ENCODE measurements at regions not wholly inside any gene's neighbourhood (a gene's known extent, or its start where the extent isn't known, plus 50 kb on each side); places are given as distances from the start of the nearest gene placed in this dataset.
"Not testable (repeated sequence)": the region's sequence is repeated elsewhere in the genome, so short reads cannot be mapped to it uniquely, and the experiment has no call there.

GRCh38 chr2:167857416-167857815 lies 390.0 kb downstream of the STK39 start:
- no peak for DNase-seq
- Mint-ChIP-seq H3K36me3 (no peaks in the 10 kb centered on the region), H3K4me3 (no peak overlapping the region), H3K9me3 (no peaks in the 10 kb centered on the region), H3K27me3 (no peaks in the 10 kb centered on the region), H3K4me1 (no peaks in the 10 kb centered on the region), H3K27ac (no peak overlapping the region)
- CTCF ChIA-PET: no interaction called here

GRCh38 chr2:167856190-167856589 lies 391.2 kb downstream of the STK39 start:
- Mint-ChIP-seq H3K9me3 (no peaks in the 10 kb centered on the region), H3K36me3 (no peaks in the 10 kb centered on the region), H3K4me3 (no peak overlapping the region), H3K27ac (no peak overlapping the region), H3K27me3 (no peaks in the 10 kb centered on the region), H3K4me1 (no peaks in the 10 kb centered on the region)
- no peak for DNase-seq
- CTCF ChIA-PET: no interaction called here

DNA sequence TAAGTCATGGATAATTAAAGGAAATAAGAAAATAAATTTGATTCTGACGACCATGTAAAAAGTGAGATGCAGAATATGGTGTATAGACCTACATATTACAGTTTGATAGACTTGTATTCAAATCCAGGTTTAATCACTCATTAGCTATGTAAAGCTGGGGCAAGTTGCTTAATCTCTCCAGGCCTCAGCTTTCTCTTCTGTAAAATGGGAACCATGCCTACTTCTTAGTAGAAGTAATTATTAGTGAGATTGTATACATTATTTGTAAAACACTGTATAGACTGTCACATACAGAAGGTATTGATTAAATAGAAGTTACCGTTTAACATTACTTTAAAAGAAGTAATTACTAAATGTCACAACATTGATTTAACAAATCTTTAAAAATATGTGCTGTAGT lies 392.2 kb downstream of the STK39 start:
- H3K36me3 Mint-ChIP-seq: no peaks in the 10 kb centered on the region
- H3K27ac Mint-ChIP-seq: no peak overlapping the region
- no peak for DNase-seq
- no peak overlapping the region for H3K4me3 Mint-ChIP-seq
- H3K4me1 Mint-ChIP-seq: no peaks in the 10 kb centered on the region
- no peaks in the 10 kb centered on the region for H3K9me3 Mint-ChIP-seq
- H3K27me3 Mint-ChIP-seq: no peaks in the 10 kb centered on the region
- CTCF ChIA-PET: interaction anchor here (1.2 kb wide), 1 partner anchor 9 kb away, joined by 5 read pairs; no protein-coding TSS in a partner anchor

DNA sequence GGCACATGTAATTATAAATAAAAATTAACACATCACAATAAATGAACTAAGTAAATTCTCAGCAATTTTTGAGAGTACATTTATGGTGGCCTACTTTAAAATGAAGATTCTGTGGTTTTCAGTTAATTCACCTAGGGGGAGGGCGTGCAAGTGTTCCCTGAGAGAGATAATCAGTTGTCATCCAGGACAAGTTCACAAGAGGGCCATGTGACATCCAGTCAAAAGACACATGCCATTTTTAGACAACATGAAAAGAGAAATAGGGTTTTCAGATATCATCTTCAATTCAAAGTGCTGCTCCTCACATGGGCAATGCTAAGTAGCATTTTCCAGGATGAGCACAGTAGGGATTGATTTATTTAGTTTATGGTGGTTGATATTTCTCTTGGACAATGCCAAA lies 393.7 kb downstream of the STK39 start:
- H3K4me3 Mint-ChIP-seq: no peak overlapping the region
- H3K27ac Mint-ChIP-seq: no peak overlapping the region
- CTCF ChIA-PET: no interaction called here
- DNase-seq: no peak
- H3K36me3 Mint-ChIP-seq: no peaks in the 10 kb centered on the region
- H3K27me3 Mint-ChIP-seq: no peaks in the 10 kb centered on the region
- H3K9me3 Mint-ChIP-seq: no peaks in the 10 kb centered on the region
- H3K4me1 Mint-ChIP-seq: no peaks in the 10 kb centered on the region

DNA sequence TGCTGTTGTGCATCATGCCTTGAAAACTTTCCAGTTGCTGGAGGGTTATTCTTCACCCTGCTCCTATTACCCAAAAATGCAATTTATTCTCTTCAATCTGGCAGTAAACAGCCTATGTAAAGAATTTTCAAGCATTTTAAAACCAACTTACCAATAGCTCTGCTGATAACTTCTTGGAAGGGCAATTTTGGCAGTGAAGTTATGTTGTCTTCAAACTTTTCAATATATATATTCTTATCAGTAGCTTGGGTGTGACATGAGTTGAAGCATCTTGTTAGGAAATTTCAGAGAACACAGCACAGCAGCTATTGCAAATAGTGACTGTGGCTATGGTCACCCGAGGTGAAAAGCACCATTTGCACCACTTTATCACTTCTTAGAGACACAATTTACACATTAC lies 395.5 kb downstream of the STK39 start:
- no peaks in the 10 kb centered on the region for H3K36me3 Mint-ChIP-seq
- H3K27me3 Mint-ChIP-seq: no peaks in the 10 kb centered on the region
- peaks cover 9% of the 10 kb centered on the region for H3K4me1 Mint-ChIP-seq
- DNase-seq: no peak
- H3K27ac Mint-ChIP-seq: no peak overlapping the region
- H3K4me3 Mint-ChIP-seq: no peak overlapping the region
- CTCF ChIA-PET: no interaction called here
- no peaks in the 10 kb centered on the region for H3K9me3 Mint-ChIP-seq

GRCh38 chr2:167851323-167851860 lies 396.0 kb downstream of the STK39 start:
- H3K9me3 Mint-ChIP-seq: no peaks in the 10 kb centered on the region
- DNase-seq: no peak
- H3K36me3 Mint-ChIP-seq: no peaks in the 10 kb centered on the region
- H3K4me1 Mint-ChIP-seq: peaks cover 9% of the 10 kb centered on the region
- H3K27me3 Mint-ChIP-seq: no peaks in the 10 kb centered on the region
- no peak overlapping the region for H3K27ac Mint-ChIP-seq
- no peak overlapping the region for H3K4me3 Mint-ChIP-seq
- CTCF ChIA-PET: no interaction called here

DNA sequence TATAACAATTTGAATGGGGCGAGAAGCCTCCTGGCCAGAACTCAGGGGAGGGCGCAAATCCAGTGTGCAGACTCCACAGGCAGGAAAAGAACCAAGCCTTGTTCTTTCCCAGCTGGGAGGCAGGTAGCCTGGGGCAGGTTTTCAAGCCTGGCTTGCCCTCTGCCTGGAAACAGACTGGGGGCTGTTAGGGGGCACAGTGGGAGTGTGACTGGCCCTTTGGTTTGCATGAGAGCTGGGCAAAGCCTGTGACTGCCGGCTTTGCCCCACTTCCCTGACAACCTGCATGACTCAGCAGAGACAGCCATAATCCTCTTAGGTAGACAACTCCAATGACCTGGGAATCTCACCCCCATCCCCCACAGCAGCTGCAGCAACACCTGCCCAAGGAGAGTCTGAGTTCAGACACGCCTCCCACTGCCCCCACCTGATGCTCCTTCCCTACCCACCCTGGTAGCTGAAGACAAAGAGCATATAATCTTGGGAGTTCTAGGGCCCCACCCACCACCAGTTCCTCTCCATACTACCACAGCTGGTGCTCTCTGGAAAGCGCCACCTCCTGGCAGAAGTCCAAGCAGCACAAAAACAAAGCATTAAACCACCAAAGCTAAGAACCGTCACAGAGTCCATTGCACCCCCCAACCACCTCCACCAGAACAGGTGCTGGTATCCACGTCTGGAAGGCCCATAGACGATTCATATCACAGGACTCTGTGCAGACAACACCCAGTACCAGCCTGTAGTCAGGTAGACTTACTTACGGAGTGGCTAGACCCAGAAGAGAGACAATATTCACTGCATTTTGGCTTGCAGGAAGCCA lies 402.5 kb downstream of the STK39 start:
- Mint-ChIP-seq H3K27ac (no peak overlapping the region), H3K9me3 (no peaks in the 10 kb centered on the region), H3K4me1 (peaks cover 9% of the 10 kb centered on the region), H3K4me3 (no peak overlapping the region), H3K27me3 (no peaks in the 10 kb centered on the region), H3K36me3 (no peaks in the 10 kb centered on the region)
- DNase-seq: no peak
- CTCF ChIA-PET: interaction anchor here (1.6 kb wide), 1 partner anchor 10 kb away, joined by 5 read pairs; no protein-coding TSS in a partner anchor

DNA sequence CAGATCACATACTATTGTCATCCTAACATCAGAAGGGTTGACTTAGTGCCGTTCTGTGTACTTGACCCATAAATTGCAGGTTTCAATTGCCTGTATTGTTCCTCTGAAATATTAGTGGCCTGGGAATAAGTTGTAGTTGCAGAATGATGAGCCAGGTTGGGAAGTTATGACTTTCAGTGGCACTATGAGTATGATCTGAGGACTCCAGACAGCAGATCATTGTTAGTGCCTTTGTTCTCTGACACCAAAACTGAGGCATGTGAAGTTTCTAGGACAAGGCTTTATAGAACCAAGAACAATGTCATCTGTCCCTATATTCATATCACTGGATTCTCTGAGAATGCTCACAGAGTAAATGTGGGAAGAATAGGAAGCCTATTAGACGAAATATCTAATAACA lies 403.7 kb downstream of the STK39 start:
- no peak overlapping the region for H3K27ac Mint-ChIP-seq
- DNase-seq: no peak
- H3K9me3 Mint-ChIP-seq: no peaks in the 10 kb centered on the region
- H3K4me1 Mint-ChIP-seq: peaks cover 9% of the 10 kb centered on the region
- CTCF ChIA-PET: no interaction called here
- H3K27me3 Mint-ChIP-seq: no peaks in the 10 kb centered on the region
- H3K36me3 Mint-ChIP-seq: no peaks in the 10 kb centered on the region
- H3K4me3 Mint-ChIP-seq: no peak overlapping the region

- Mint-ChIP-seq H3K36me3 (no peaks in the 10 kb centered on the region), H3K4me1 (peaks cover 9% of the 10 kb centered on the region), H3K27ac (no peak overlapping the region), H3K27me3 (no peaks in the 10 kb centered on the region), H3K9me3 (no peaks in the 10 kb centered on the region), H3K4me3 (no peak overlapping the region)
- DNase-seq: no peak
- CTCF ChIA-PET: no interaction called here
These were observed 404.2 kb downstream of the STK39 start for GRCh38 chr2:167843217-167843616.

GRCh38 chr2:167842047-167842446 lies 405.3 kb downstream of the STK39 start:
- no peak for DNase-seq
- Mint-ChIP-seq H3K9me3 (no peaks in the 10 kb centered on the region), H3K27ac (no peak overlapping the region), H3K4me3 (no peak overlapping the region), H3K36me3 (no peaks in the 10 kb centered on the region), H3K27me3 (no peaks in the 10 kb centered on the region), H3K4me1 (peaks cover 2% of the 10 kb centered on the region)
- CTCF ChIA-PET: no interaction called here

DNA sequence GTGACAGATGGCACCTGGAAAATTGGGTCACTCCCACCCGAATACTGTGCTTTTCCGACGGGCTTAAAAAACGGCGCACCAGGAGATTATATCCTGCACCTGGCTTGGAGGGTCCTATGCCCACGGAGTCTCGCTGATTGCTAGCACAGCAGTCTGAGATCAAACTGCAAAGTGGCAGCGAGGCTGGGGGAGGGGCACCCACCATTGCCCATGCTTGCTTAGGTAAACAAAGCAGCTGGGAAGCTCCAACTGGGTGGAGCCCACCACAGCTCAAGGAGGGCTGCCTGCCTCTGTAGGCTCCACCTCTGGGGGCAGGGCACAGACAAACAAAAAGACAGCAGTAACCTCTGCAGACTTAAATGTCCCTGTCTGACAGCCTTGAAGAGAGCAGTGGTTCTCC lies 412.1 kb downstream of the STK39 start:
- H3K4me1 Mint-ChIP-seq, DNase-seq, H3K36me3 Mint-ChIP-seq, CTCF ChIA-PET, H3K9me3 Mint-ChIP-seq, H3K27me3 Mint-ChIP-seq, H3K4me3 Mint-ChIP-seq, H3K27ac Mint-ChIP-seq: not testable (repeated sequence)

GRCh38 chr2:167834707-167835106 lies 412.7 kb downstream of the STK39 start:
- Mint-ChIP-seq H3K9me3 (no peaks in the 10 kb centered on the region), H3K27me3 (no peaks in the 10 kb centered on the region), H3K4me3 (no peak overlapping the region), H3K36me3 (no peaks in the 10 kb centered on the region), H3K4me1 (no peaks in the 10 kb centered on the region), H3K27ac (no peak overlapping the region)
- DNase-seq: no peak
- CTCF ChIA-PET: no interaction called here

DNA sequence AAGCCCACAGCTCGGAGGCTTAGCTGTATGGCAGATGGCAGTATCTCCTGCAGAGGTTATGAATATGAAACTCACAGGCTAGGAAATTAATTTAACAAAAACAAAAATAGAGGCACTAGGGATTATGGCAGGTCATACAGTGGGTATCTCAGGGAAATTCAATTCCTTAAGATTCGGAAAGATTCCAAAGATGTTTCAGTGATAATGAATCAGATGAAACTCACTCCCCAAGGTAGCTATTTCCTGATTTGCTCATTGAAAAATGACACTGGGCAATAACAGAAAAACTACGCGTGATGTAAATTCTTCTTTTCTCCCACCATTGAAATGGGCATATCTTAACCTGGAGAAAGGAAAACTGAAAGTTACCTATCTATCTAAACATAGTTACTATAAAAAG lies 414.1 kb downstream of the STK39 start:
- Mint-ChIP-seq H3K4me3 (no peak overlapping the region), H3K4me1 (no peaks in the 10 kb centered on the region), H3K36me3 (no peaks in the 10 kb centered on the region), H3K27ac (no peak overlapping the region), H3K9me3 (no peaks in the 10 kb centered on the region), H3K27me3 (no peaks in the 10 kb centered on the region)
- no peak for DNase-seq
- CTCF ChIA-PET: no interaction called here

DNA sequence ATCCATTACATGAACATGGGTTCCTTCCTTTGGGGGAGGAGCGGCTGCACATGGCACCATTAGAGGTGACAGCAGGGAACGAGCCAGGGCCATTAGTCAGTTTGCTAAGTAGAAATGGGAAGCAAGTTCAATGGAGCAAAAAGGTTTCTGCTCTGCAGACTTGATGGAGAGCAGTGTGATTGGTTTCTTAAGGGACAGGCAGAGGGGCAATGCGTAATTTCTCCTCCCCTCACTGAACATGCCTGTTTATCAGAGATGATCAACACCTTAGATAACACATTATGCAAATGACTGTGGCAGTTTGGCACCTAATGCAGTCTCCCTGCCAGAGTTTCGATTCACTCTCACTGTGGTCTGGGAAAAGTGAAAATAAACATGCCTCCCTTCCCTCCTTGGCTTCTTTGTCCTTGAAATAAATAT lies 414.5 kb downstream of the STK39 start:
- no peaks in the 10 kb centered on the region for H3K27me3 Mint-ChIP-seq

GRCh38 chr2:167827352-167828097 lies 419.9 kb downstream of the STK39 start:
- no peaks in the 10 kb centered on the region for H3K4me1 Mint-ChIP-seq
- CTCF ChIA-PET: interaction anchor here (0.6 kb wide), 1 partner anchor 25 kb away, joined by 3 read pairs; no protein-coding TSS in a partner anchor
- H3K27me3 Mint-ChIP-seq: peaks cover 3% of the 10 kb centered on the region
- H3K9me3 Mint-ChIP-seq: no peaks in the 10 kb centered on the region
- H3K36me3 Mint-ChIP-seq: no peaks in the 10 kb centered on the region
- no peak for DNase-seq
- H3K4me3 Mint-ChIP-seq: no peak overlapping the region
- no peak overlapping the region for H3K27ac Mint-ChIP-seq

More for the DNA sequence above, 414.5 kb downstream of the STK39 start:
- Mint-ChIP-seq H3K9me3 (no peaks in the 10 kb centered on the region), H3K27ac (no peak overlapping the region), H3K4me1 (no peaks in the 10 kb centered on the region), H3K36me3 (no peaks in the 10 kb centered on the region), H3K4me3 (no peak overlapping the region)
- no peak for DNase-seq
- CTCF ChIA-PET: no interaction called here
